PC-9 (cell line): ENCODE measurements at regions not wholly inside any gene's neighbourhood (a gene's known extent, or its start where the extent isn't known, plus 50 kb on each side); places are given as distances from the start of the nearest gene placed in this dataset.
A peak's percentile ranks its signal among the peaks of the same experiment; 100 is the strongest.
"Not testable (repeated sequence)": the region's sequence is repeated elsewhere in the genome, so short reads cannot be mapped to it uniquely, and the experiment has no call there.

Experiments used
- BruUV-seq: library from RNA; stranded (reverse); fragments of 400-500 nt; replicated peaks from 2 replicates; lab custom pipeline; 2021; lab: Mats Ljungman, UMichigan
- CTCF ChIA-PET: fragments of 300-600 bp; sonication (Branson Sonifier 250); formaldehyde crosslinking; loops from one replicate; lab custom pipeline; 2022; ENCODE audit warnings: antibody characterized with exemption; lab: Charles Lee
- POLR2A ChIA-PET: fragments of 300-600 bp; sonication (Branson Sonifier 250); formaldehyde crosslinking; loops from one replicate; lab custom pipeline; 2022; ENCODE audit warnings: antibody characterized with exemption; ENCODE audit not compliant: unreplicated experiment; lab: Charles Lee
- DNase-seq, 2 experiments: peaks; one replicate each; pipeline versions ENCODE4 v3.0.0 to v3.0.0-alpha.2; 2015 to 2022; ENCODE audit warnings: mixed read lengths in 1 of 2
- H2AFZ ChIP-seq: fragments of 200-600 bp; sonication (generic); 2 replicates; pipeline ENCODE4 v1.8.1; 2017; ENCODE audit warnings: antibody characterized with exemption
- H3F3A ChIP-seq: fragments of 200-600 bp; sonication (generic); 2 replicates; pipeline ENCODE4 v1.8.1; 2017; ENCODE audit warnings: antibody characterized with exemption, mild to moderate bottlenecking, low read depth; ENCODE audit not compliant: insufficient read depth
- H3K27ac ChIP-seq: fragments of 200-600 bp; sonication (generic); 2 replicates; pipeline ENCODE4 v1.6.1; 2016; ENCODE audit warnings: mixed run types
- H3K27me3 ChIP-seq: fragments of 200-600 bp; sonication (generic); 2 replicates; pipeline ENCODE4 v1.6.1; 2016; ENCODE audit warnings: low read depth, mixed run types; ENCODE audit not compliant: insufficient read depth
- H3K36me3 ChIP-seq: fragments of 200-600 bp; sonication (generic); 2 replicates; pipeline ENCODE4 v1.6.1; 2016; ENCODE audit warnings: low read depth, mixed run types
- H3K4me1 ChIP-seq: fragments of 200-600 bp; sonication (generic); replicated peaks from 2 replicates; pipeline ENCODE4 v1.6.1; 2016; ENCODE audit warnings: mixed run types; ENCODE audit not compliant: insufficient read depth
- H3K4me2 ChIP-seq: fragments of 200-600 bp; sonication (generic); 2 replicates; pipeline ENCODE4 v1.6.1; 2017; ENCODE audit warnings: mixed run types
- H3K4me3 ChIP-seq: fragments of 200-600 bp; sonication (generic); 2 replicates; pipeline ENCODE4 v1.6.1; 2016; ENCODE audit warnings: mixed run types
- H3K79me2 ChIP-seq: fragments of 200-600 bp; sonication (generic); 2 replicates; pipeline ENCODE4 v1.6.1; 2017; ENCODE audit warnings: low read depth, mixed run types
- H3K9me2 ChIP-seq: fragments of 200-600 bp; sonication (generic); 2 replicates; pipeline ENCODE4 v1.8.1; 2017; ENCODE audit warnings: mild to moderate bottlenecking; ENCODE audit not compliant: insufficient read depth
- H3K9me3 ChIP-seq: fragments of 200-600 bp; sonication (generic); 2 replicates; pipeline ENCODE4 v1.8.1; 2016; ENCODE audit warnings: low read depth; ENCODE audit not compliant: insufficient read depth
- H4K20me1 ChIP-seq: fragments of 200-600 bp; sonication (generic); 2 replicates; pipeline ENCODE4 v1.8.1; 2017; ENCODE audit not compliant: insufficient read depth
- intact Hi-C: fragments of 100-400 bp; cut with micrococcal nuclease; formaldehyde crosslinking; loops from one replicate; pipeline ENCODE4 v1.10.0; 2022; ENCODE audit not compliant: unreplicated experiment

GRCh38 chr5:21341203-21341947 lies 1353.4 kb upstream of the CDH18 start:
- intact Hi-C loops, result not testable (repeated sequence)

DNA sequence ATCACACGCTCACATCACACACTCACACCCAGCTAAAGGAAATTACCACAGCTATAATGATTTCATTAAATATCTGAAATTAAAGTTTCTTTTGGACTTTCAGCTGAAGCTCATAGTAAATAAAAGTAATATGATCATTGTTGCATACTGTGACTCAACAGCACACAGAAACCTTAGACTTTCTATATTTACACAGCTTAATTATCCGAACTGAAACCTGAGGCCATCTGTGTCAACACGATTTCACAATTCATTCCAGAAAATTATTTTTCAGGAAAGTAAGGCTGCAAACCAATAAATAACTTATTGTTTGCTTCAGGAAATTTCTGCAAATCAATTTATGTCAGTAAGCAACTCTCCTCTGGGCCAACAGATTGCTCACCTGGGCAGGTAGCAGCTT lies 1352.2 kb upstream of the CDH18 start:
- BruUV-seq, CTCF ChIA-PET, H3K9me3 ChIP-seq, H3K9me2 ChIP-seq, H3K36me3 ChIP-seq, H3F3A ChIP-seq, H3K4me1 ChIP-seq, POLR2A ChIA-PET, H3K27me3 ChIP-seq, H3K79me2 ChIP-seq, intact Hi-C loops, H4K20me1 ChIP-seq, H3K27ac ChIP-seq, H2AFZ ChIP-seq, H3K4me3 ChIP-seq: not testable (repeated sequence)
- peak in 1 of 2 experiments; percentile 36 for DNase-seq
- peak overlapping the region; percentile 26; the same call in 1 of the 2 replicates for H3K4me2 ChIP-seq

More at GRCh38 chr5:21341203-21341947, 1353.4 kb upstream of the CDH18 start:
- H3K4me2 ChIP-seq, H3K36me3 ChIP-seq, H3K9me3 ChIP-seq, H3K4me1 ChIP-seq, H3F3A ChIP-seq, H3K9me2 ChIP-seq, H3K27me3 ChIP-seq, H2AFZ ChIP-seq, BruUV-seq, H3K79me2 ChIP-seq, H3K4me3 ChIP-seq, H3K27ac ChIP-seq, H4K20me1 ChIP-seq: not testable (repeated sequence)
- peak in 1 of 2 experiments; percentile 38 for DNase-seq
- POLR2A ChIA-PET, result interaction anchor here (0.7 kb wide), 1 partner anchor 338 kb away, joined by 5 read pairs; no protein-coding TSS in a partner anchor
- CTCF ChIA-PET, result interaction anchor here (0.5 to 0.6 kb wide), 2 partner anchors 225 to 769 kb away, joined by 3 to 5 read pairs; no protein-coding TSS in a partner anchor

DNA sequence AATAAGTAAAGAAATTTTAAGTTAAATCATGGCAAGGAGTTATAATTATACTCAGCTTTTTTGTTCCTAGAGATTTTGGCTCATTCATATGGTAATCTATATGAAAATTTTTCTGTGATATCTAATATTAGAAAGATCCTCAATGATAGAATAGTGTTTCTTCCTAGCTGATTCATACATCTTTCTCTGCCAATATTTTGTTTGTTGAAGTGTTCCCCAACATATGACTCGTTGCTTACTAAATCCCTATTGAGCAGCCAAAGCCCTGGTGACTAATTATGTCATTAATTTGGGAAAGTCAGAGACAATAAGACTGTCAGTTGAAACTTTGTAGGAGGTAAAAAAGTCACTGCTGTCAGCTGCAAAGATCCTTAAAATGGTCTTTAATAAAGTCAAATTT lies 1348.5 kb upstream of the CDH18 start:
- H4K20me1 ChIP-seq, H3K4me2 ChIP-seq, H3K4me3 ChIP-seq, intact Hi-C loops, H3K9me2 ChIP-seq, POLR2A ChIA-PET, BruUV-seq, H3K27ac ChIP-seq, H2AFZ ChIP-seq, H3K36me3 ChIP-seq, H3F3A ChIP-seq, H3K27me3 ChIP-seq, H3K79me2 ChIP-seq, H3K4me1 ChIP-seq, H3K9me3 ChIP-seq, CTCF ChIA-PET, DNase-seq: not testable (repeated sequence)

DNA sequence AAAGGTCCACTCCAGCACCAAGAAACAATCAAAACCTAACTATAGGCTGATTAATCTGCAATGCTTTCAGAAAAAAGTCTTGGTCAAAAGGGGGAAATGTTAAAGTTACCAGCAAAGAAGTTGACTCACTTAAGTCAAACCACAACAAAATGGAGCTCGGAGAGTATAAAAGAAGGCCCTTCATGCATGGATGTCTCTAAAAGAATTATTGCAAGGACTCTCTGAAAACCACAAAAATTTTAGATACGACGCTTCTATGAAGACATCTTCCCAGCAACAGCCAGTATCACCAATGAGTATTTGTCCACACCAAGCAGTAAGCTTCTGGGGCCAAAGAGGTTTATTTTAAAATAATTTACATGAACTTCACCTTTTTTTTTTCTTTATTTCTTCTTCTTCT lies 1327.4 kb upstream of the CDH18 start:
- BruUV-seq, DNase-seq, H3K4me1 ChIP-seq, H3K4me2 ChIP-seq, H2AFZ ChIP-seq, CTCF ChIA-PET, H3K36me3 ChIP-seq, H3K27me3 ChIP-seq, H3K4me3 ChIP-seq, H4K20me1 ChIP-seq, H3K9me2 ChIP-seq, H3K9me3 ChIP-seq, H3F3A ChIP-seq, POLR2A ChIA-PET, intact Hi-C loops, H3K79me2 ChIP-seq, H3K27ac ChIP-seq: not testable (repeated sequence)

DNA sequence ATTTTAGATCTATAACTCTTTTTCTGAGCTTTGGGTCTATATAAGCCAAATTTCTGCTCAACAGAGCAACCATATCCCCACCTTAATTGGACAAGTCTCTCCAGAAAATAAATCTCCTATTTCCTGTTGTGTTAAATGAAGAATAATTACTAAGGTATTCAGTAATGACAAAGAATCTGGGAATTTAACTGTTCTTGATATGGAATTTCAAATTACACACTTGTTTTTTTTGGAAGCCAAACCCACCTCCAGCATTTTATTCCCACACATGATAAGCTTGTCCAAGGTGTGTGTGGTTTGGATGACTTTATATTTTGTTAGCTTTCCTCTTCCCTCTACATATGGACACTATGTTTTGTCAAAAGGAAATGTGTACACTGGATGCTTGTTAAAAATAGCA lies 1313.2 kb upstream of the CDH18 start:
- H3K4me3 ChIP-seq, intact Hi-C loops, H3K9me2 ChIP-seq, H2AFZ ChIP-seq, H3K4me2 ChIP-seq, H3K79me2 ChIP-seq, BruUV-seq, DNase-seq, H3K27ac ChIP-seq, H4K20me1 ChIP-seq, POLR2A ChIA-PET, H3K36me3 ChIP-seq, H3K27me3 ChIP-seq, H3F3A ChIP-seq, CTCF ChIA-PET, H3K4me1 ChIP-seq, H3K9me3 ChIP-seq: not testable (repeated sequence)

GRCh38 chr5:21274361-21274760 lies 1286.4 kb upstream of the CDH18 start:
- H3K9me2 ChIP-seq, H3F3A ChIP-seq, H3K4me2 ChIP-seq, H3K27me3 ChIP-seq, DNase-seq, H3K79me2 ChIP-seq, H3K4me3 ChIP-seq, CTCF ChIA-PET, POLR2A ChIA-PET, H3K27ac ChIP-seq, H3K36me3 ChIP-seq, BruUV-seq, H2AFZ ChIP-seq, intact Hi-C loops, H3K4me1 ChIP-seq, H3K9me3 ChIP-seq, H4K20me1 ChIP-seq: not testable (repeated sequence)
